ENCODE measurements at regions not wholly inside any gene's neighbourhood (a gene's known extent, or its start where the extent isn't known, plus 50 kb on each side); places are given as distances from the start of the nearest gene placed in this dataset.

GRCh38 chr21:18460979-18461378 is 57.4 kb upstream of the TMPRSS15 start:
- TF ChIP-seq CTCF (IDR thresholded peaks at IDR 0.05; ENCODE audit: unreplicated experiment): no peak
- peaks cover 6% of the 10 kb centered on the region for H3K9me3 Mint-ChIP-seq
- H3K4me1 Mint-ChIP-seq: no peaks in the 10 kb centered on the region
- H3K36me3 Mint-ChIP-seq: no peaks in the 10 kb centered on the region
- no peak for DNase-seq (ENCODE audit: low spot score in 2 of 2, unreplicated experiment in 2 of 2)
- peaks cover 17% of the 10 kb centered on the region for H3K27me3 Mint-ChIP-seq (ENCODE audit: low read depth)
- H3K27ac Mint-ChIP-seq: no peak overlapping the region
- H3K4me3 Mint-ChIP-seq: no peak overlapping the region

- TF ChIP-seq CTCF (IDR thresholded peaks at IDR 0.05; ENCODE audit: unreplicated experiment): no peak
- Mint-ChIP-seq H3K4me3 (no peak overlapping the region), H3K9me3 (peaks cover 6% of the 10 kb centered on the region), H3K27me3 (ENCODE audit: low read depth) (peaks cover 17% of the 10 kb centered on the region), H3K27ac (no peak overlapping the region), H3K4me1 (no peaks in the 10 kb centered on the region), H3K36me3 (no peaks in the 10 kb centered on the region)
- DNase-seq (ENCODE audit: low spot score in 2 of 2, unreplicated experiment in 2 of 2): no peak
Observed at GRCh38 chr21:18461743-18462142, 58.2 kb upstream of the TMPRSS15 start.

GRCh38 chr21:18467715-18468114 is 64.1 kb upstream of the TMPRSS15 start:
- Mint-ChIP-seq H3K27ac (no peak overlapping the region), H3K27me3 (ENCODE audit: low read depth) (peaks cover 8% of the 10 kb centered on the region), H3K9me3 (peaks cover 6% of the 10 kb centered on the region), H3K36me3 (no peaks in the 10 kb centered on the region), H3K4me3 (no peak overlapping the region), H3K4me1 (peaks cover 14% of the 10 kb centered on the region)
- no peak for TF ChIP-seq CTCF (IDR thresholded peaks at IDR 0.05; ENCODE audit: unreplicated experiment)
- no peak for DNase-seq (ENCODE audit: low spot score in 2 of 2, unreplicated experiment in 2 of 2)

- H3K36me3 Mint-ChIP-seq: no peaks in the 10 kb centered on the region
- no peak for TF ChIP-seq CTCF (IDR thresholded peaks at IDR 0.05; ENCODE audit: unreplicated experiment)
- peaks cover 18% of the 10 kb centered on the region for H3K4me1 Mint-ChIP-seq
- H3K4me3 Mint-ChIP-seq: no peak overlapping the region
- peaks cover 5% of the 10 kb centered on the region for H3K27me3 Mint-ChIP-seq (ENCODE audit: low read depth)
- H3K9me3 Mint-ChIP-seq: peaks cover 6% of the 10 kb centered on the region
- H3K27ac Mint-ChIP-seq: no peak overlapping the region
- DNase-seq (ENCODE audit: low spot score in 2 of 2, unreplicated experiment in 2 of 2): no peak
Observed at GRCh38 chr21:18468790-18469189, 65.2 kb upstream of the TMPRSS15 start.

- Mint-ChIP-seq H3K36me3 (peaks cover 2% of the 10 kb centered on the region), H3K4me1 (peaks cover 10% of the 10 kb centered on the region), H3K4me3 (no peak overlapping the region), H3K27ac (no peak overlapping the region), H3K9me3 (peaks cover 8% of the 10 kb centered on the region), H3K27me3 (ENCODE audit: low read depth) (no peaks in the 10 kb centered on the region)
- DNase-seq (ENCODE audit: low spot score in 2 of 2, unreplicated experiment in 2 of 2): no peak
- TF ChIP-seq CTCF (IDR thresholded peaks at IDR 0.05; ENCODE audit: unreplicated experiment): no peak
Observed at GRCh38 chr21:18476639-18477038, 73.1 kb upstream of the TMPRSS15 start.

- H3K36me3 Mint-ChIP-seq: peaks cover 2% of the 10 kb centered on the region
- H3K9me3 Mint-ChIP-seq: peaks cover 8% of the 10 kb centered on the region
- no peak for DNase-seq (ENCODE audit: low spot score in 2 of 2, unreplicated experiment in 2 of 2)
- TF ChIP-seq CTCF (IDR thresholded peaks at IDR 0.05; ENCODE audit: unreplicated experiment): no peak
- H3K4me3 Mint-ChIP-seq: no peak overlapping the region
- no peaks in the 10 kb centered on the region for H3K27me3 Mint-ChIP-seq (ENCODE audit: low read depth)
- peaks cover 7% of the 10 kb centered on the region for H3K4me1 Mint-ChIP-seq
- H3K27ac Mint-ChIP-seq: no peak overlapping the region
Observed at GRCh38 chr21:18477043-18477442, 73.5 kb upstream of the TMPRSS15 start.

Measured in mesothelial cell of epicardium (in vitro differentiated cells).